ENCODE measurements at regions not wholly inside any gene's neighbourhood (a gene's known extent, or its start where the extent isn't known, plus 50 kb on each side); places are given as distances from the start of the nearest gene placed in this dataset.
"Not testable (repeated sequence)": the region's sequence is repeated elsewhere in the genome, so short reads cannot be mapped to it uniquely, and the experiment has no call there.

DNA sequence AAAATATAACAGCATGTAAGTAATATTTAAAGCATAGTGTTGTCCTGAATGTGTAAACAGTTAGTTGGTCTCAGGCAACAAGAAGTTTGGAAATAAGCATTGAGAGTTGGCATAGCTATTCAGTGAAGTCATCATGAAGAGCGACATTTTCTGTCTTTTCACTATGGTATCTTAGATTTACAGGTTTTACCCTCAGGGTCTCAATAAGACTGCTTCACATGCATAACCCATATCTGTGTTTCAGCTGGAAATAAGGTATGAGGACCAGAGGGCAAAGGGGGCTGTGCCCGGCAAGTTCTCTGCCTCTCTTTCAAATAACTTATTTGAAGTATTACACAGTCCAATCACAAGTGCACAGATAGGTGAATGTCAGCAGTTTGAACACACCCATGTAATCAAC lies 290.2 kb upstream of the CNTN3 start:
- H3K9me3 ChIP-seq = no peaks in the 10 kb centered on the region
- no peak for DNase-seq (ENCODE audit: extremely low spot score in 2 of 2)
- intact Hi-C loops (cut with DNase I) = no loop called here
- H3K4me3 ChIP-seq = no peak overlapping the region
- no peak overlapping the region for H3K27ac ChIP-seq
- TF ChIP-seq POLR2AphosphoS5 (IDR thresholded peaks at IDR 0.05; ENCODE audit: insufficient read depth in 1 of 2, low read depth in 1 of 2) (no peak), POLR2A (IDR thresholded peaks at IDR 0.05) (no peak)
- TF ChIP-seq, protein P1, sequence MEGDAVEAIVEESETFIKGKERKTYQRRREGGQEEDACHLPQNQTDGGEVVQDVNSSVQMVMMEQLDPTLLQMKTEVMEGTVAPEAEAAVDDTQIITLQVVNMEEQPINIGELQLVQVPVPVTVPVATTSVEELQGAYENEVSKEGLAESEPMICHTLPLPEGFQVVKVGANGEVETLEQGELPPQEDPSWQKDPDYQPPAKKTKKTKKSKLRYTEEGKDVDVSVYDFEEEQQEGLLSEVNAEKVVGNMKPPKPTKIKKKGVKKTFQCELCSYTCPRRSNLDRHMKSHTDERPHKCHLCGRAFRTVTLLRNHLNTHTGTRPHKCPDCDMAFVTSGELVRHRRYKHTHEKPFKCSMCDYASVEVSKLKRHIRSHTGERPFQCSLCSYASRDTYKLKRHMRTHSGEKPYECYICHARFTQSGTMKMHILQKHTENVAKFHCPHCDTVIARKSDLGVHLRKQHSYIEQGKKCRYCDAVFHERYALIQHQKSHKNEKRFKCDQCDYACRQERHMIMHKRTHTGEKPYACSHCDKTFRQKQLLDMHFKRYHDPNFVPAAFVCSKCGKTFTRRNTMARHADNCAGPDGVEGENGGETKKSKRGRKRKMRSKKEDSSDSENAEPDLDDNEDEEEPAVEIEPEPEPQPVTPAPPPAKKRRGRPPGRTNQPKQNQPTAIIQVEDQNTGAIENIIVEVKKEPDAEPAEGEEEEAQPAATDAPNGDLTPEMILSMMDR (IDR thresholded peaks at IDR 0.05) = no peak
- no peaks in the 10 kb centered on the region for H3K4me1 ChIP-seq
- no peaks in the 10 kb centered on the region for H3K27me3 ChIP-seq
- H3K36me3 ChIP-seq = no peaks in the 10 kb centered on the region

- H3K9me3 ChIP-seq; H3K4me3 ChIP-seq; intact Hi-C loops (cut with DNase I); H3K4me1 ChIP-seq; H3K27ac ChIP-seq; DNase-seq (ENCODE audit: extremely low spot score in 2 of 2); H3K27me3 ChIP-seq; H3K36me3 ChIP-seq: not testable (repeated sequence)
These were observed 285.5 kb upstream of the CNTN3 start for GRCh38 chr3:74899796-74900516.

- intact Hi-C loops (cut with DNase I) = no loop called here
- no peaks in the 10 kb centered on the region for H3K27me3 ChIP-seq
- H3K4me3 ChIP-seq = no peak overlapping the region
- H3K4me1 ChIP-seq = no peaks in the 10 kb centered on the region
- no peaks in the 10 kb centered on the region for H3K9me3 ChIP-seq
- no peaks in the 10 kb centered on the region for H3K36me3 ChIP-seq
- H3K27ac ChIP-seq = no peak overlapping the region
- TF ChIP-seq POLR2A (IDR thresholded peaks at IDR 0.05) = no peak
- TF ChIP-seq POLR2AphosphoS5 (IDR thresholded peaks at IDR 0.05; ENCODE audit: insufficient read depth in 1 of 2, low read depth in 1 of 2) = no peak
- TF ChIP-seq, protein P1 (IDR thresholded peaks at IDR 0.05) = no peak
- no peak for DNase-seq (ENCODE audit: extremely low spot score in 2 of 2)
These were observed 282.5 kb upstream of the CNTN3 start for GRCh38 chr3:74897006-74897405.

DNA sequence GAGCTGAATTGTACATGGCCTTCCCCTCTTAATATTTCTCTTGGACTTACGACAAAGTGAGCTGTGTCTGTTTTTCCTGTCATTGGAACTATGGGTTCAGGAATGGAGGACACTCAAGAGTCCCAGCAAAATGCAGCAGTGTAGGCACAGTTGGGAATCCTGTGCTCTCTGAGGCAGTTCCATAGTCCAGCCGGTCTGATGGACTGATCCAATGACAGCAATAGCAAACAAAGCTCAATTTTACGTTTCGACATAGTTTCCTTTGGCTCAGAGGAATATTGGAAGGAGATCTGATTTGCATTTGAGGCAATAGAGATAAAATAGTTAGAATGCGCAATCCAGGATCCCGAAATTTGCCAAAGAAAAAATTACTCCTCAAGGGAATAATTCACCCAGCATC lies 276.9 kb upstream of the CNTN3 start:
- H3K27ac ChIP-seq = no peak overlapping the region
- H3K4me3 ChIP-seq = no peak overlapping the region
- H3K36me3 ChIP-seq = no peaks in the 10 kb centered on the region
- no peaks in the 10 kb centered on the region for H3K9me3 ChIP-seq
- H3K27me3 ChIP-seq = no peaks in the 10 kb centered on the region
- intact Hi-C loops (cut with DNase I) = no loop called here
- TF ChIP-seq POLR2A (IDR thresholded peaks at IDR 0.05) (no peak), POLR2AphosphoS5 (IDR thresholded peaks at IDR 0.05; ENCODE audit: insufficient read depth in 1 of 2, low read depth in 1 of 2) (no peak)
- TF ChIP-seq, protein P1 (IDR thresholded peaks at IDR 0.05) = no peak
- no peaks in the 10 kb centered on the region for H3K4me1 ChIP-seq
- DNase-seq (ENCODE audit: extremely low spot score in 2 of 2) = no peak

GRCh38 chr3:74883690-74884089 lies 269.2 kb upstream of the CNTN3 start:
- intact Hi-C loops (cut with DNase I) = no loop called here
- H3K36me3 ChIP-seq = no peaks in the 10 kb centered on the region
- no peak overlapping the region for H3K4me3 ChIP-seq
- no peak for DNase-seq (ENCODE audit: extremely low spot score in 2 of 2)
- no peak overlapping the region for H3K27ac ChIP-seq
- H3K4me1 ChIP-seq = no peaks in the 10 kb centered on the region
- no peaks in the 10 kb centered on the region for H3K27me3 ChIP-seq
- H3K9me3 ChIP-seq = no peaks in the 10 kb centered on the region
- TF ChIP-seq, protein P1 (IDR thresholded peaks at IDR 0.05) = no peak
- TF ChIP-seq POLR2AphosphoS5 (IDR thresholded peaks at IDR 0.05; ENCODE audit: insufficient read depth in 1 of 2, low read depth in 1 of 2) = no peak
- no peak for TF ChIP-seq POLR2A (IDR thresholded peaks at IDR 0.05)
